HCT116 (cell line): ENCODE measurements at regions not wholly inside any gene's neighbourhood (a gene's known extent, or its start where the extent isn't known, plus 50 kb on each side); places are given as distances from the start of the nearest gene placed in this dataset.

Experiments used
- ATAC-seq: fragments of 200-7000 bp; cut with Tn5 transposase; 2 replicates; pipeline ENCODE4 v1.9.1; 2020; ENCODE audit warnings: mild to moderate bottlenecking, moderate library complexity
- BruUV-seq: library from RNA; stranded (reverse); fragments of 400-500 nt; replicated peaks from 2 replicates; lab custom pipeline; 2021; lab: Mats Ljungman, UMichigan
- CTCF ChIA-PET: fragments of 300-600 bp; sonication (Branson Sonifier 250); formaldehyde crosslinking; loops from one replicate; lab custom pipeline; 2021; ENCODE audit warnings: antibody characterized with exemption; lab: Charles Lee
- POLR2A ChIA-PET: fragments of 300-600, 350-600 bp; sonication (Branson Sonifier 250); formaldehyde crosslinking; loops from one replicate; lab custom pipeline; 2021; ENCODE audit warnings: antibody characterized with exemption; lab: Charles Lee
- RAD21 ChIA-PET, 2 experiments: fragments of 300-600 bp; sonication (Branson Sonifier 250); formaldehyde crosslinking; loops; one replicate each; lab custom pipeline; 2023; ENCODE audit warnings: low total read pairs in 2 of 2; ENCODE audit not compliant: uncharacterized antibody in 2 of 2, unreplicated experiment in 2 of 2, low non-redundant PET in 1 of 2; lab: Charles Lee
- DNase-seq: peaks from one replicate; pipeline ENCODE4 v3.0.0-alpha.2; 2010; ENCODE audit warnings: low read depth, low spot score
- H2AFZ ChIP-seq: fragments of 200-600 bp; shearing (Covaris generic), sonication (generic); 2 replicates; pipeline ENCODE4 v1.6.1; 2017; ENCODE audit warnings: low read depth, mixed run types, mixed read lengths, antibody characterized with exemption, low read length; ENCODE audit not compliant: poor library complexity, severe bottlenecking
- H3K27ac ChIP-seq: 2 replicates; pipeline ENCODE4 v1.5.1; 2012; ENCODE audit warnings: low read depth, low read length
- H3K27me3 ChIP-seq: fragments of 200-600 bp; sonication (generic); 2 replicates; pipeline ENCODE4 v1.6.1; 2016; ENCODE audit warnings: mixed run types, low read length, mixed read lengths; ENCODE audit not compliant: insufficient read depth
- H3K36me3 ChIP-seq, 2 experiments: fragments of 200-500 bp in 1 of 2; fragments of 200-600 bp in 1 of 2; sonication (Bioruptor generic) in 1 of 2; sonication (generic) in 1 of 2; 2 replicates each; pipeline versions ENCODE4 v1.5.1 to v1.6.1; 2014 to 2016; ENCODE audit warnings: low read length in 2 of 2, inconsistent platforms in 1 of 2, mixed read lengths in 1 of 2, mixed run types in 1 of 2; ENCODE audit not compliant: insufficient read depth in 2 of 2, control insufficient read depth in 1 of 2
- H3K4me1 ChIP-seq, 2 experiments: fragments of 200-600 bp in 1 of 2; sonication (generic) in 1 of 2; 2 replicates each; pipeline versions ENCODE4 v1.5.1 to v1.6.1; 2012 to 2017; ENCODE audit warnings: low read length in 2 of 2, inconsistent platforms in 1 of 2, mild to moderate bottlenecking in 1 of 2, mixed read lengths in 1 of 2, mixed run types in 1 of 2, moderate library complexity in 1 of 2; ENCODE audit not compliant: insufficient read depth in 2 of 2, control insufficient read depth in 1 of 2
- H3K4me2 ChIP-seq: fragments of 200-600 bp; sonication (generic); 2 replicates; pipeline ENCODE4 v1.6.1; 2017; ENCODE audit warnings: mixed run types, low read length, mixed read lengths
- H3K4me3 ChIP-seq, 2 experiments: fragments of 200-600 bp in 1 of 2; sonication (generic) in 1 of 2; replicated peaks in 1 of 2; 2 replicates each; pipeline ENCODE4 v1.5.1; 2011 to 2016; ENCODE audit warnings: low read length in 2 of 2, control low read depth in 1 of 2, low read depth in 1 of 2, mild to moderate bottlenecking in 1 of 2, mixed read lengths in 1 of 2, mixed run types in 1 of 2
- H3K79me2 ChIP-seq: fragments of 200-600 bp; sonication (generic); 2 replicates; pipeline ENCODE4 v1.6.1; 2017; ENCODE audit warnings: mild to moderate bottlenecking, mixed run types, low read length, moderate library complexity, mixed read lengths; ENCODE audit not compliant: insufficient read depth
- H3K9ac ChIP-seq: fragments of 200-600 bp; sonication (generic); 2 replicates; pipeline ENCODE4 v1.6.1; 2016; ENCODE audit warnings: low read length, mixed read lengths
- H3K9me2 ChIP-seq: fragments of 200-600 bp; sonication (generic), shearing (Covaris generic); 2 replicates; pipeline ENCODE4 v1.6.1; 2017; ENCODE audit warnings: mixed run types, mild to moderate bottlenecking, moderate library complexity; ENCODE audit not compliant: insufficient read depth
- H3K9me3 ChIP-seq, 2 experiments: fragments of 200-500 bp in 1 of 2; fragments of 200-600 bp in 1 of 2; sonication (Bioruptor generic) in 1 of 2; sonication (generic) in 1 of 2; 2 replicates each; pipeline ENCODE4 v1.6.1; 2014 to 2017; ENCODE audit warnings: low read length in 2 of 2, mixed read lengths in 2 of 2, inconsistent platforms in 1 of 2, low read depth in 1 of 2, mild to moderate bottlenecking in 1 of 2, mixed run types in 1 of 2, moderate library complexity in 1 of 2; ENCODE audit not compliant: control insufficient read depth in 1 of 2, insufficient read depth in 1 of 2
- H4K20me1 ChIP-seq: fragments of 200-600 bp; sonication (generic), shearing (Covaris generic); 2 replicates; pipeline ENCODE4 v1.6.1; 2017; ENCODE audit warnings: mixed run types, mild to moderate bottlenecking, moderate library complexity; ENCODE audit not compliant: insufficient read depth
- CEBPB ChIP-seq: IDR thresholded peaks from 2 replicates; pipeline ENCODE4 v1.6.1; 2012; ENCODE audit warnings: low read depth
- CTCF ChIP-seq, 3 experiments: fragments of 200-600 bp in 1 of 3; sonication (generic) in 1 of 3; IDR thresholded peaks in 2 of 3; conservative IDR thresholded peaks in 1 of 3; 2 replicates each; pipeline ENCODE4 v1.5.1; 2012 to 2017; ENCODE audit warnings: low read depth in 2 of 3, low read length in 2 of 3, antibody characterized with exemption in 1 of 3, borderline replicate concordance in 1 of 3, control low read depth in 1 of 3, mild to moderate bottlenecking in 1 of 3, mixed read lengths in 1 of 3, mixed run types in 1 of 3, moderate library complexity in 1 of 3; ENCODE audit not compliant: insufficient read depth in 1 of 3
- EGR1 ChIP-seq: IDR thresholded peaks from 2 replicates; pipeline ENCODE4 v1.6.1; 2012; ENCODE audit warnings: low read depth
- EZH2 ChIP-seq: fragments of 200-600 bp; sonication (generic); IDR thresholded peaks from 2 replicates; pipeline ENCODE4 v1.6.1; 2017; ENCODE audit warnings: antibody characterized with exemption, mixed run types
- EZH2phosphoT487 ChIP-seq: fragments of 200-600 bp; IDR thresholded peaks from 2 replicates; pipeline ENCODE4 v1.6.1; 2018; ENCODE audit warnings: antibody characterized with exemption, borderline replicate concordance
- FOSL1 ChIP-seq: IDR thresholded peaks from 2 replicates; pipeline ENCODE4 v1.6.1; 2012; ENCODE audit warnings: low read depth
- MAX ChIP-seq: IDR thresholded peaks from 2 replicates; pipeline ENCODE4 v1.6.1; 2012
- POLR2AphosphoS5 ChIP-seq: IDR thresholded peaks from 2 replicates; pipeline ENCODE4 v1.6.1; 2011; ENCODE audit warnings: mild to moderate bottlenecking, low read depth, low read length, moderate library complexity
- REST ChIP-seq: IDR thresholded peaks from 2 replicates; pipeline ENCODE4 v1.6.1; 2012; ENCODE audit warnings: low read depth
- SIN3A ChIP-seq: IDR thresholded peaks from 2 replicates; pipeline ENCODE4 v1.6.1; 2012; ENCODE audit warnings: low read depth
- TCF7L2 ChIP-seq: IDR thresholded peaks from 2 replicates; pipeline ENCODE4 v1.7.0; 2011; ENCODE audit warnings: borderline replicate concordance, inconsistent platforms; ENCODE audit not compliant: insufficient read depth, insufficient read length; ENCODE audit errors: extremely low read depth
- YY1 ChIP-seq: IDR thresholded peaks from 2 replicates; pipeline ENCODE4 v1.6.1; 2011; ENCODE audit warnings: low read length, low read depth, moderate library complexity, mild to moderate bottlenecking; ENCODE audit not compliant: insufficient replicate concordance; ENCODE audit errors: extremely low read depth
- ZBTB33 ChIP-seq: IDR thresholded peaks from 2 replicates; pipeline ENCODE4 v1.6.1; 2011; ENCODE audit warnings: mild to moderate bottlenecking, low read length, moderate library complexity; ENCODE audit not compliant: insufficient replicate concordance; ENCODE audit errors: extremely low read depth
- intact Hi-C: fragments of 100-400 bp; cut with micrococcal nuclease; formaldehyde crosslinking; loops from 2 replicates; pipeline ENCODE4 v1.10.0; 2022

- ChIA-PET RAD21 (no interaction called here), CTCF (no interaction called here), POLR2A (no interaction called here)
- intact Hi-C loops: no loop called here
- DNase-seq: no peak
- H3K9me2 ChIP-seq: no peaks in the 10 kb centered on the region
- H3K36me3 ChIP-seq: no peaks in the 10 kb centered on the region
- ATAC-seq: no peak
- BruUV-seq: no TSS peak
- no peak overlapping the region for H3K4me3 ChIP-seq
- 0 out of 2 replicates have a peak, but pooled peaks cover 4% of the 10 kb centered on the region for H3K27me3 ChIP-seq
- no peaks in the 10 kb centered on the region for H4K20me1 ChIP-seq
- H2AFZ ChIP-seq: no peak overlapping the region
- TF ChIP-seq CEBPB: no peak
- no peak for TF ChIP-seq REST
- TF ChIP-seq SIN3A: no peak
- no peak for TF ChIP-seq POLR2AphosphoS5
- no peak for TF ChIP-seq EZH2phosphoT487
- TF ChIP-seq MAX: no peak
- TF ChIP-seq EGR1: no peak
- no peak for TF ChIP-seq FOSL1
- TF ChIP-seq CTCF (IDR thresholded peaks at IDR 0.05 in 2 of 3, conservative IDR thresholded peaks at IDR 0.05 in 1 of 3; ENCODE audit: borderline replicate concordance in 1 of 3, insufficient read depth in 1 of 3, low read depth in 2 of 3, low read length in 2 of 3): no peak
- no peak for TF ChIP-seq ZBTB33
- TF ChIP-seq TCF7L2: no peak
- no peak for TF ChIP-seq YY1
- no peak for TF ChIP-seq EZH2
- H3K9ac ChIP-seq: no peak overlapping the region
- no peaks in the 10 kb centered on the region for H3K4me1 ChIP-seq
- no peak overlapping the region for H3K27ac ChIP-seq
- no peaks in the 10 kb centered on the region; a peak in 1 of 4 replicates for H3K9me3 ChIP-seq
- no peaks in the 10 kb centered on the region for H3K79me2 ChIP-seq
- H3K4me2 ChIP-seq: no peak overlapping the region
Observed at GRCh38 chr3:180776433-180776832, 97.1 kb upstream of the CCDC39 start.
